Dedifferentiated amniotic fluid mesenchymal stem cell (primary cell): ENCODE measurements at regions not wholly inside any gene's neighbourhood (a gene's known extent, or its start where the extent isn't known, plus 50 kb on each side); places are given as distances from the start of the nearest gene placed in this dataset.
A peak's percentile ranks its signal among the peaks of the same experiment; 100 is the strongest.
"Not testable (repeated sequence)": the region's sequence is repeated elsewhere in the genome, so short reads cannot be mapped to it uniquely, and the experiment has no call there.

Experiments
- DNase-seq: peaks from one replicate; pipeline ENCODE4 v3.0.0-alpha.2; 2016; ENCODE audit errors: extremely low spot score

DNA sequence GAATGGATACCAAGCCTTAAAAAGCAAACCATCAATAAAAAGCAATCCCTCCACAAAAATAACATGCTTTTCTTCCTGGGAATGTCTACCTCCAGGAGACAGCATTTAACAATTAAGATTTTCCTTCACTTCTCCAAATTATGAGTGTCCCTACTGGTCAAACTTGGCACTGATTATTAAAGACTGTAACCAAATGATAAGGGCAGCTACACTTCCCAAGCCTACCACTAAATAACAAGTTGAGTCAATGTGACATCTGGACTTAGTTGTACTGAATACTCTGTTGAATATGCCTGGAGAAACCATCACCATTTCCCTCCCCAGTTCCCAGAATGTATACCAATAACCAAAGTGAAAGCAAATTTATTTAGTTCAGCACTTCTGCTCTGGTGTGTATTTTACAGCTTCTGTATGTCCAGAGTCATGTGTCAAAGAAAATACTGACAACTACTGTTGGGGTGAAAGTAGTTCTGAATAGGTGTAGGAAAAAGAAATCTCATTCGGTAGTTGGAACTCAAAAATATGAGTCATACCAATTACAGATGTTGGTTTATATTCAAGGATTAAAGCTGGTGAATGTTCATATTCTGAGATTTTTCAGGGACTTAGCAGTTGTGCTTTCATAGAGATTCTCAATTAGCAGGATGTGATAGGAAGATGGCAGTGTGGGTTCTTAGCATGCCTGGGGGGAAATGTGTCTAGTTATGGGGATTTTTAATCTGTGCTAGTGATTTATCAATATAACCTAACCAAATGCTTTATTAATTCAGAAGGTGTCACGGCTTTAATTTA lies 1291.6 kb upstream of the GYPC start:
- DNase-seq = no peak

DNA sequence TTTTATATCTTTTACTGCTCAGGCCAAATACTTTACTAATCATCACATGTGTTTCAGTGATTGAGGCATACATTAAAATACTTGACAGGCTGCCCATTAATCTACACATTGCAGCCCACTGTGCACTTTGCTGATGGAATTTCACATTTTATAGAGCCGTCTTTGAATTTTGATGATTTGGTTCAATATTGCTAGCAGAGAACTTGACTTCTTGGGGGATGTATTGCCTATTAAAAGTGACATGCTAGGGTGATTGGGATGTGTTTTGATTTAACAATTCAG lies 1291.0 kb upstream of the GYPC start:
- no peak for DNase-seq

DNA sequence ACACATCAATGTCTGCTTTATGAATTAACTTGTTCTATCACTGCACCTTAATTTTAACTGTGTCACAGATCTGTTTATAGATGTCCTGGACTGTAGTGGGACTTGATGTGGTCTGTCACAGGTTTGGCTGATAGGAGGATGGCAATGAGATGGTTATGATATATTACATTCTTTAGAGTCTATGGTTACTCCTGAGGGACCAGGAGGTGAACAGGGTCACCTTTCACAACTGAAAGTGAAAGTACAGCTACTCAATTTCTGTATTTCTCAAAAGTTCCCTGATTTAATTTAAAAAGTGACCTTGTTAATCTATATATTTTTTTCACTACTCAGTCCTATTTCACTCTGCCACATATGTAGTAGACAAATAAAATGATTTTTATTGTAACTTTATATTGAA lies 1284.1 kb upstream of the GYPC start:
- DNase-seq = no peak

DNA sequence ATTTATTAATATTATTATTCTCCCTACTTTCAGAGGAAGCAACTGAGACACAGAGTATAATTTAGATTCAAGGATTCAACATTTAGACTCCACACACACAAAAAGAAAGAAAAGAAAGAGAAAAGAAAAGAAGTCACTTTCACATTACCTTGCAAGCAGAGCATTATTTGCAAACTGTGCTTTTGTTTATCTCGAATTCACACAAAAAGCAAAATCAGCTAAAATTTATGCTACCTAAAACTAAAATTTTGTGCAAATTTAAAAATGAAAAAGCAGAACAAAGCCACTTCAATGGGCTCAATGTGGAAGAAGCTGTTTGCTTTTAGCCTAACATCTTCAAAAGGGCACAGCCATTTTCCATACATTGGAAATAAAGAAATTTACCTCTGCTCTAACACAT lies 1282.7 kb upstream of the GYPC start:
- DNase-seq = no peak

DNA sequence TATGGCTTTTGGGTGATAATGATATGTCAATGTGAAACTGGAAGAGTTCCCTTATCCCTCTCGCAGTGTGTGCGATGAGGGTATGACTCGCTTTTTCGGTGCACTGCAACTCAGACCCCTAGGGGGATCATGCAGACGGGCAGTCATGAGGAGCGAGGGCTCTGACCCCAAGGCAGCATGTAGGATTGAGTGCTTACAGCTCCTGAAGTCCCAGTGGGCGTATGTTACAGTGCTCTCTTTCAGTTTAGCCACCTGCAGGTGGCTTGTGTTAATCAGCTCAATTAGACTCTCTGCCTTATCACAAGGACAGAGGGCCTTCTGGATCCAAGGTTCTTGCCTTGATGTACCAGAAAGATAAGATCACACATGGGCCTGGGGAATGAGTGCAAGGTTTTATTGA lies 1269.9 kb upstream of the GYPC start:
- no peak for DNase-seq

DNA sequence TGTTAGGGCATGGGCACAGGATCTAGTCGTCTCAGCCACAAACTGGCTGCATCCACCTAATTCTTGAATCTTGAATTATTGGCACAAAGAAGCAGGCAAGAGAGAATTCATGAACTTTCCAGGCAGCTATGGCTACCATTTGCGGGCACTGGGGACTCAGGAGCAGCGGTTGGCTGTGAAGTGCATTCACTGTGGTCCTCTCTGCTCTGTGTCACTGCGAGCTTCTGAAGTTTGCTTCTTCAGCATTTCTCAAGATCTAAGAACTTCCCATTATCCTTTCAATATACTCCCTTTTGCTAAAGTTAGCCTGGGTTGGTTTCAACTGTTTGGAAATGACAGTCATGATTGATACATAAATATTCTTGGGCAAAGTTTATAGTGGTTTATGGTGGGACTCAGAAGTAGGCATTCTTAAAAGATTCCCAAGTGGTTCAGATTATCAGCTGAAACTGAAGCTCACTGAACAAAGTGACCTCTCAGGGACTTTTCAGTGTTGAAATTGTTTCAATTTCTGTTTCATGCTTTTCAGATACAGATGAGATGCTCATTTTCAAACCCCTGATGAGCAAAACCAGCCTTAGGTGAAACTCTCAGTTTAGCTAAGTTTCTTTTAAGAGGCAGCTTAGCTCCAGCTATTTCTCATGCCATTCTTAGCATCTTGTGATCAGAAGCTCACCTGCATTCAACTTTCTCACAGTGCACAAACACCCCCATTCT lies 1258.3 kb upstream of the GYPC start:
- DNase-seq = no peak

DNA sequence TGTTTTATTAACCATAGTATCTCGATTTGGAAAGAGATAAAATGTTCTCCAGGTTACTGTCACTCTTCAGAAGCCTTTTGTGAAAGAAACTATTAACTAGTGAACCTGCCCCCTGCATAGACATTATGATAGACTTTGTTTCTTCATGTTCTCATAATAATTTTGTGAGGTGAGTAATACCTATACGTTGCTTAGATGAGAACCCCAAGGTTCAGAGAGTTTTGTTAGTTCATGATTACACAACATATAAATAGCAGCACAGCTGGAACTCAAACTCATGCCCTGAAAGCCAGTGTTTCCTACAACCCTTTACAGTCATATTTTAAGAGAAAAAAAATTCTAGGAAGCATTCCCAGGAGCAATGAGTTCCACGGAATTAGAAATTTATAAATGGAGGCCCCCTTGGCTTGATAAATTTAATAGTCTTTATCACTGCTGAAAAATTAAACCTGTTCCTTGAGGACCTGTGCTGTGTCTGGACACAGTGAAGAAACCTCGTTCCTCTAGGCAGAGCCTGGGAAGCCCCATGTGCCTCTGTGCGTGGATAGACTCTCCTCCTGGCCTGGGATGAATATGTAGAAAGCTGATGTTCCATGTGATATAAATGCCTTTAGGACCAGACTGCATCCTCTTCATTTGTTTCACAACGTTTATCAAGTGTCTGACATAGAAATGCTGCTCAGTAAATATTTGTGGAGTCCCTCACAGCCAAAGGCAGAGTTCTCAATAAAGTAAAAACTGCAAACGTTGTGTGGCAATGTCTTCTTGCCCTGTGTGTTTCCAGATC lies 1257.0 kb upstream of the GYPC start:
- no peak for DNase-seq

DNA sequence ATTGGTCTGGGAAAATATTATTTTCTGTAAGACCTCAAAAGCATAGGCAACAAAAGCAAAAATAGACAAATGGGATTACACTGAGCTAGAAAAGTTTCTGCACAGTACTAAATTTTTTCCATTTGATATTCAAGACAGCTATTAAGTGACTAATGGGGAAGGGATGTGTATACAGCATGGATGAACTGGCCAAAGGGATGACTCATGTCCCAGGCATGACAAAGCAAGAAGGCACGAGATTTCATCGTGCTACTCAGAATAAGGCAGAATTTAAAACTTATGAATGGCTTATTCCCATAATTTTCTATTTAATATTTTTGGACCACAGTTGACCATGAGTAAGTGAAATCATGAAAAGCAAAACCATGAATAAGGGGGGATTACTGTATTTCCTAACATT lies 1250.1 kb upstream of the GYPC start:
- peak; percentile 91 for DNase-seq

DNA sequence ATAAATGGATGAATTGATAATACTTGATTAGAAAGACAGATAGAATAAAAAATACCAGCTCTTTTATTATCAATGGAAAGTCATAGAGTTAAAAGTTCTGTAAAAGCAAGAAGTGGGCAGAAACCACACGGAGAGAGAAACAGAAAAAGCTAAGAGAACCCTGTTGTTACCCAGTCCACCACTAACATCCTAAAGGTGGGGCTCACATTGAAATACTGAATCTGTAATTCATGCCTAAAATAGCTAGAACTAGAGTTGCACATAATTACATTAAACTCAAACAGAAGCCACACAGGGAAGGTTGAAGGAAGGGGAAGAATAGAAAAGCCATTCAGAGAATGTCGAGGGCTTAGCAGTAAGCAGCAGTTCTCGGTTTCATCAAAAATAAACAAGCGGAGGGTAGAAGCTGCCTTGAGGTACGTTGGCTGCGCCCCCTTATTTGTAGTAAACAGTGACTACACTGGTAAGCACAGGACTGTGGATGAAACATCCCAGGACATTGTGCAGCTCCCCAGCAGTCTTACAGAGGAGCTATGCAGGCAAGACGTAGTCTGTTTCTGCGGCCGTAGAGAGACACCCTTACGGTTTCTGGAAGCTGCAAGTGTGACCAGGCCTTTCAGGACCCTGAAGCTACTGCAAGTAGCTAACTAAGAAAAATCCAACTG lies 1247.0 kb upstream of the GYPC start:
- no peak for DNase-seq

DNA sequence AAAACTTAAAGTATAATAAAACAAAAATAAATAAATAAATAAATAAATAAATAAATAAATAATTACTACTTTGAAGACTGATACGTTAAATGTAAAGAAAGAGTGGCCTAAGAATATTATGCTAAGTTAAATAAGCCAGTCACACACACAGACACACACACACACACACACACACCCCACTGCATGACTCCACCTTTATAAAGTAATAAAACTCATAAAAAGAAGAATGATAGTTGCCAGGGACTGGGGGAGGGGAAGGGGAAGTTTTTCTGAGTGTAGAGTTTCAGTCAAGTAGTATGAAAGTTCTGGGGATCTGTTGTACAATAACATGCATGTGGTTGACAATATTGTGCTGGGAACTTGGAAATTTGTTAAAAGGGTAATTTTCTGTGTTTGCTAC lies 1237.5 kb upstream of the GYPC start:
- DNase-seq = no peak

DNA sequence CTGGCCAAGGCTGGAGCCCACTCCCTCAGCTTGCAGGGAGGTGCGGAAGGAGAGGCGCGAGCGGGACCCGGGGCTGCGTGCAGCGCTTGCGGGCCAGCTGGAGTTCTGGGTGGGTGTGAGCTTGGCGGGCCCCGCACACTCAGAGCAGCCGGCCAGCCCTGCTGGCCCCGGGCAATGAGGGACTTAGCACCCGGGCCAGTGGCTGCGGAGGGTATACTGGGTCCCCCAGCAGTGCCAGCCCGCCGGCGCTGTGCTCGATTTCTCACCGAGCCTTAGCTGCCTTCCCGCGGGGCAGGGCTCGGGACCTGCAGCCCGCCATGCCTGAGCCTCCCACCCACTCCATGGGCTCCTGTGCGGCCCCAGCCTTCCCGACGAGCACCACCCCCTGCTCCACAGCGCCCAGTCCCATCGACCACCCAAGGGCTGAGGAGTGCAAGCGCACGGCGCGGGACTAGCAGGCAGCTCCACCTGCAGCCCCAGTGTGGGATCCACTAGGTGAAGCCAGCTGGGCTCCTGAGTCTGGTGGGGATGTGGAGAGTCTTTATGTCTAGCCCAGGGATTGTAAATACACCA lies 1233.7 kb upstream of the GYPC start:
- not testable (repeated sequence) for DNase-seq

DNA sequence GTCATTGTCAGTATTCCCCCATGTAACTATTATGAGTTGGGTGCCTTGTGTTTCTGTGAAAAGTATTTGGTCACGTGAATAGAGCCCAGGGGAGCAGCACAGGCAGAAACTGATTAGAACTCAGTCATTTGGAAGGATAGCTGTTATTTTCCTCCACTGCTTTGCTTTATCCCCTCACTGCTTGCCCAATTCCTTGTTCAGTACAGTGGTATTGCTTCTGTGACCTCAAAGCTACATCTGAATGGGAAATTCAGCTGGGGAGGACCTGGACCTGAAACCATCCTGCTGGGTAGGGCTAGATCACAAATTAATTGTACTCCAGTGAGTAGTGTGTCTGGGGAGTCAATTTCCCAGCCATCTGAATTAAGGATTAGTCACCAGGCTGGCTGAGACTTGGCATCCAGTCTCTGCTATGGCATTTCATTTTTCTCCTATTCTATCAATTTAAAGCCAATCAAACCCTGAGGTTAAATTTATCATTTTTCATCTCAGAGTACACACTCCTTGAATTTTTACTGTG lies 1231.6 kb upstream of the GYPC start:
- DNase-seq = no peak

DNA sequence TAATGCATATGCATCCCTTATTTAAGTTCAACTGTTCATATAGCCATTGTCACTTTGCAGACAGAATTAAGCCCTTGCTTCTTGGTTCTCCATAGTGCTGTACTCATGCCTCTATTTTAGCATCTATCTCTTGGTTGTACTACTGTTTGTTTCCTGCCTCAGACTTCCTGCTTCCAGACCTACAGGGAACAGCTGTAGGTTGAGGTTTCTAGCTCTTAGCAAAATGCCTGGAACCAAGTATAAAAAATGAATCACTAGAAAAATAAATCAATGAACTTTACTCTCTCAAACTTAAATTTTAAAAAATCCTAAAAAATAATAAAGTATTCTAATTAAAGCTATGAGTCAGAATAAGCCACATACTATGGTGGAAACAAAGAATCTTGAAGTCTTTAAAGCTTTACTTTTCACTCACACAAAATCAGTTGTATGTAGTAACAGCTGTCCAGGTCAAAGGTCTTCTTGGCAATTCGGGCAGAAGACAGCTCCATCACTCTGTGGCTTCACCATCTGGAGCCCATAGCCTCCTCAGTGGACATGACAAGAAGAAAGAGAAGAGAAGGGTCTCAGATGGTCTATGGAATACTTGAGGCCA lies 1228.1 kb upstream of the GYPC start:
- DNase-seq = no peak

DNA sequence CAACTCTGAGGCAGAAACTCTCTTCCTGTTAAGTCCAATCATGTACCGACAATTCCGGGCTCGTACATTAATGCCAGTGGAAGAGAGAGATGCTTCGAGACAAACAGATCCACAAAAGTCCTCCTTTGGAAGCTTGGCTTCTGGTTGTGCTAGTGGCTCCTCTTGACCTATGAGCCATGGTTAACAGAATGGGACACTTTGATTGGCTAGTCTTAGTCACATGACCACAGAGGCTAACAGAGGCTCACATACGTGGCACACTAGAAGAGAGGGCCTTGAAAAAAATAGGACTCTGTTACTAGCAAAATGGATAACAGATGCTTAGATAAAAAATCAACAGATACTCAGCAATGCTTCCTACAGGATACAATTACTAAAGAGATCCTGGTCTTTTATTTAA lies 1211.9 kb upstream of the GYPC start:
- DNase-seq = no peak

DNA sequence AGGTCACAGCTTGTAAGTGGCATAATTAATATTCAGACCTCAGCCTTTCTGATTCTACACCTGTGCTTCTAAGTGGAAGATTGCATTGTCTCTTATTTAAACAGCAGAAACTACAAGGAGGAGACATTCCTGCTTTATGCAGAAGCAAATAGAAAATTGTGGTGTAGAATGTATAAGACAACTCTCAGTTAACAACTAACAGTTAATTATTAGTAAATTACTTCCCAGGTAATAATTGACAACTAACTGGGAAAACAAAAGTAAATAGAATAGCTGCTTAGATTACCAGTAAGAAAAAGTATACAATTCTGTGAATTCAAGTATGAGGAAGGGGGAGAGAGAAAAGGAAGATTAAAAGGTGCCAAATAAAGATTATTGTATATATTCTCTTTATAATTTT lies 1210.5 kb upstream of the GYPC start:
- DNase-seq = no peak

DNA sequence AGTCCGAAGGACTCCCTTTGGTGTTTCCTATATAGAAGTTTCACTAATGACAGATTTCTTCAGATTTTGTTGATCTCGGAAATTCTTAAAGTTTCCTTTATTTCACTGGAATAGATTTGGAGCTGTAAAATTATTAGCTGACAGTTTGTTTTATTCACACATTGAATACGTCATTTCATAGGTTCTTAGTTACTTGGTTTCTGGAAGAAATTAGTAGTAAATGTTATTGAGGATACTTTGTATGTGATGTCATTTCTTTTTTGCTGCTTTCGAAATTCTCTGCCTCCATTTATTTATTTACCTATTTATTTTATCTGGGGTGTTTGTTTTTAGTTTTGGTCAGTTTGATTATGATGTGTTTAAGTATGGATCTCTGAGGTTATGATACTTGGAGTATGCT lies 1205.9 kb upstream of the GYPC start:
- no peak for DNase-seq

DNA sequence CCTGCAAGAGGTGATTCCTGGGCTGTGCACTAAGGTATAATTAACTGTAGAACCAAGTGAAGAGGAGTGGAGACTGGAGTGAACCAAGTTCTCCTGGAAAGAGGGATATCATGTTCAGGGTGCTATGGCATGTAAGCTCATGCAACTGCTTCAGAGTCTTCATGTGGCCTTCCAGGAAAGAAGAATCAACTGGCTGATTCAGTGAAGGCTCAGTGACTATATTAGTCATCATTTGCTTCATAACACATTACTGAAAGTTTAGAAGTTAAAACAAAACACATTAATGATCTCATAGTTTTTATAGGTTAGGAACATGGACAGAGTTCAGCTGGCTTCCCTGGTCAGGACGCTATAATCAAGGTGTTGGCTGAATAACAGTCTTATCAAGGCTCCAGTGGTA lies 1200.8 kb upstream of the GYPC start:
- DNase-seq = no peak

DNA sequence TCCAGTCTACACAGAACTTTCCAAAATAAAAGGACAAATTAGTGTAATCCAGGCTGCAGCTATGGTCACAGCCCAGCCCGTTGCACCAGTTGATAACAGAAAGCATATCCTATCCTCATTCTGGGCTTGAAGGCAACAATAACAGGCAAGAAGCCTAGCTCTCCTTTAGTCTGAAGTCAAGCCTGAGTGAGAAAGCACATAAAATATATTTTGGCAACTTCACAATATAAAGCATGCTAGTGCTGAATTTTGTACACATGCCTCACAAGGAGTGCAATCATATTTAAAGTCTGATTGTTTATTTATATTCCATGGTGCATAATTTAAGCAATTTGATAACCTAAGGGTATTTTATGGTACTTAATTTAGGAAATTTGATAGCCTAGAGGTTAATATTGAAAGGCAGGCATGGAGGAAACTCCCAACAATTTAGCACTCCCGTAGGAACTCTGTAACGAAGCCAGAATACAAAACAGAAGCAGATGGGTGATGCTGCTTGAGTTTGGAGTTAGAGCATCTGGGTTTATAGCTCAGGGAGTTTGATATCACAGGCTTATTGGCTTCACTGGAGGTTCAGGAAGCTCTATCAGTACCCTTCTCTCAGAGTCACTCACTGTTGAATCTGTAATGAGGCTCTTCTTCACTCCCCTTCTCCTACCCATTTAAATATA lies 1199.1 kb upstream of the GYPC start:
- no peak for DNase-seq

DNA sequence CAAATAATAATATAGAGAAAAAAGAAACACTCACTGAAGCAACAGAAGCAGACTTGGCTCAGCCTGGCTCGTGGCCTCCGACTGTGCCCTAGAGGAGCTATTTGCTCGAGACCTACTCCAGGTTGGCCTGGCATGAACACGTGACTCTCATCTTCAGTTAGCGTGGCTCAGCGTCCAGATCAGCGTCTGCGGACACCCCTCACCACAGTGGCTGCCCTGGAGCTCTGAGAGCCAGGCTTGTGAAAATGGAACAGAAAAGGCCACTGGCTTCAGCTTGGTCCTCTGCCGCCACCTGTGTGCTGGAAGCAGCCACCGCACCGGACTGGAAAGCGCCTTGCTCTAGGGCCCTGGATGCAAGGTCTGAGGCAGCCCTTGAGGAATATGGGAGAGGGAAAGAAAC lies 1184.0 kb upstream of the GYPC start:
- no peak for DNase-seq

DNA sequence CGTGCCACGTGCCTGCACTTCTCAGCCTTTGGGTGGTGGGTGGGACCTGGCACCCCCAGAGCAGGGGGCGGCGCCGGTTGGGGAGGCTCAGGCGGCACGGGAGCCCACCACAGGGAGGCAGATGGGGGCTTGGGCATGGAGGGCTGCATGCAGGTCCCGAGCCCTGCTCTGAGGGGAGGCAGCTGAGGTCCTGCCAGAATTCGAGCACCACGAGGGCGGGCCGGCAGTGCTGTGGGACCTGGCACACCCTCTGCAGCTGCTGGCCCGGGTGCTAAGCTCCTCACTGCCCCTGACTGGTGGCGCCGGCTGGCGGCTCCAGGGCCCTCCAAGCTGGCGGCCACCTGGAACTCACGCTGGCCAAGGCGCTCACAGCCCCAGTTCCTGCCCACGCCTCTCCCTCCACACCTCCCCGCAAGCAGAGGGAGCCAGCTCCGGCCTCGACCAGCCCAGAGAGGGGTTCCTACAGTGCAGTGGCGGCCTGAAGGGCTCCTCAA lies 1176.8 kb upstream of the GYPC start:
- DNase-seq = no peak

DNA sequence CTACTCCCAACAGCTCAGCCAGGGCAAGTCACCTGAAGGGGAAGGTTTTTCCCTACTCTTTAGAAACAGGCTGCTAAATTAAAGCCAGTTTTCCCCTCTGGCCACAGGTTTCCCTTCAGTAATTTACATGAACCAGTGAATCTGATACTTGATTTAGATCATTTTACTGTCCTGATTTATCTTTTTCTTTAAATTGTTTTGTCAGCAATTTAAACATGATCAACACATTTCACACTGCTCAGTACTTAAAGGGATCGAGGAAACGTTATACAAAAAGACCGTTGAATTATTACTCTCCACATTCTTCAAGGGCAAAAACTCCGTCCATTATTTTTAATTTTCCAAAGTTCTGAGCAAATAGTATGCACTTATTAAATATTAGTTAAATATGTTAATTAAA lies 1165.7 kb upstream of the GYPC start:
- no peak for DNase-seq
